ENCODE measurements at regions not wholly inside any gene's neighbourhood (a gene's known extent, or its start where the extent isn't known, plus 50 kb on each side); places are given as distances from the start of the nearest gene placed in this dataset.
"Not testable (repeated sequence)": the region's sequence is repeated elsewhere in the genome, so short reads cannot be mapped to it uniquely, and the experiment has no call there.

DNA sequence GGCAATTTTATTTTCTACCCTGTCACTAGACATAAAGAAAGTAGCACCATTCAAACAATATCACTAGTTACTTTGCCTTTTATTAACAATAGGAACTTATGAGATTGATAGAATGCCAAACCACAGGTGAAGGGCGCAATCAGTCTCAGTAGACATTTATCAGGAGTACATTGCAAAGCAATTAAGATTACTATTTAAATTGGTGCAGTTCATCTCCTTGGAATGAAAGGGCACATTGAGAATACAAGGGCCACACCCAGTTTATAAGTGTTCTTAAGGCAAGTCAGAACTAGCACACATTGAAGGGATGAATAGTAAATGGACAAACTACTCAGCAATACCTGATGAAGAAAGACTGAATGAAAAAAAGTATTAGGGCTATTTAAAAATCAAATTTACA lies 601.4 kb downstream of the C12orf50 start:
- Histone ChIP-seq H3K36me3 (ENCODE audit: control insufficient read depth, insufficient read depth, low read length) (no peaks in the 10 kb centered on the region), H3K4me3 (ENCODE audit: low read depth, low read length) (no peak overlapping the region), H3K27me3 (ENCODE audit: control insufficient read depth, insufficient read depth, low read length) (no peaks in the 10 kb centered on the region)
- no peak for DNase-seq (ENCODE audit: low read depth)
- no peak for TF ChIP-seq CTCF (IDR thresholded peaks at IDR 0.05; ENCODE audit: insufficient read depth, low read length, poor library complexity, severe bottlenecking)

DNA sequence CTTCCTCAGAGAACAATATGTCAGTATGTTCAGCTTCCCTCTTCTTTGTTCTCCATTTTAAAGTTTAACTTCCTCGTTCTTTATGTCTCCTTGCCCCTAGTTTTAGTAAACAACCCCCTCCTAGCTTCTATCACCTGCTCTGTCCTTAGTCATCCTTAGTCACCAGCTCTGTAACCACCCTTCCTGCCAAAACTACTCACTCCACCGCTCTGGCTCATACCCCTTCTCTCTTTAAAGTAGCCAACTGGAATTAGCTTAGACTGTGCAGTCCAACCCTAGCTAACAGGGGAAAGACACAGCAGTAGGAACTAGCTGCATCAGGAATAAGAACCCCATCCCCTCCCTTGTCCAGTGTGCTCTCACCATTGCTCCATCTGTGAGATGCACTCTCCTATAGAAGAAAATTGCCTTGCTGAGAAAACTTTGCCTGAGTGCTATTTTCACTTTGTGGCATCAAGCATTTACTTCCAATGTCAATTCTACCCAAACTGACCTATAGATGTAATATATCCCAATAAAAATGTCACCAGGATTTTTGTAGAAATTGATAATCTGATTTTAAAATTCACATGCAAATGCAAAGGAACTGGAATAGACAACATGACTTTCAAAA lies 603.2 kb downstream of the C12orf50 start:
- no peak for DNase-seq (ENCODE audit: low read depth)
- H3K36me3 ChIP-seq (ENCODE audit: control insufficient read depth, insufficient read depth, low read length): no peaks in the 10 kb centered on the region
- TF ChIP-seq CTCF (IDR thresholded peaks at IDR 0.05; ENCODE audit: insufficient read depth, low read length, poor library complexity, severe bottlenecking): no peak
- no peak overlapping the region for H3K4me3 ChIP-seq (ENCODE audit: low read depth, low read length)
- no peaks in the 10 kb centered on the region for H3K27me3 ChIP-seq (ENCODE audit: control insufficient read depth, insufficient read depth, low read length)

- not testable (repeated sequence) for DNase-seq (ENCODE audit: low read depth); H3K4me3 ChIP-seq (ENCODE audit: low read depth, low read length); H3K36me3 ChIP-seq (ENCODE audit: control insufficient read depth, insufficient read depth, low read length)
Measured at GRCh38 chr12:87421233-87421632, 608.0 kb downstream of the C12orf50 start.

GRCh38 chr12:87413784-87414183 lies 615.4 kb downstream of the C12orf50 start:
- no peak for TF ChIP-seq CTCF (IDR thresholded peaks at IDR 0.05; ENCODE audit: insufficient read depth, low read length, poor library complexity, severe bottlenecking)
- no peak for DNase-seq (ENCODE audit: low read depth)
- H3K36me3 ChIP-seq (ENCODE audit: control insufficient read depth, insufficient read depth, low read length): no peaks in the 10 kb centered on the region
- no peak overlapping the region for H3K4me3 ChIP-seq (ENCODE audit: low read depth, low read length)
- no peaks in the 10 kb centered on the region for H3K27me3 ChIP-seq (ENCODE audit: control insufficient read depth, insufficient read depth, low read length)

More at GRCh38 chr12:87421233-87421632, 608.0 kb downstream of the C12orf50 start:
- H3K27me3 ChIP-seq (ENCODE audit: control insufficient read depth, insufficient read depth, low read length): not testable (repeated sequence)

DNA sequence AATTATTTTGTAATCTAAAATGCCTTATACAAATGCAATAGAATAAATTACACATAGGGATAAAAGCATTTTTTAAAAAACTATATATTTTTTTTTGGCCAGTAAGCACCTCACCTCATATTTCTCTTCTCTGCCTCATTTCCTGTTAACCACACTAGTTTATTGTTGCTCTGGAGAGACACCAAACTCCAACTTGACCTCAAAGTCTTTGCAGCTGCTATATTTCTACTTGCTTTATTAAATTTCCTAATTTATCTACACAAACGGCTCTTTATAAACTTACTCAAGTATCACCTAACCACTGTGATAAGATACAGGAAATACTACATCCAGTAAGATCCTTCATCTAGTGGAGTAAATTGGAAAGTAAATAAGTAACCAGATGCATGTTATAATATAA lies 622.3 kb downstream of the C12orf50 start:
- no peak for TF ChIP-seq CTCF (IDR thresholded peaks at IDR 0.05; ENCODE audit: insufficient read depth, low read length, poor library complexity, severe bottlenecking)
- Histone ChIP-seq H3K27me3 (ENCODE audit: control insufficient read depth, insufficient read depth, low read length) (no peaks in the 10 kb centered on the region), H3K4me3 (ENCODE audit: low read depth, low read length) (no peak overlapping the region), H3K36me3 (ENCODE audit: control insufficient read depth, insufficient read depth, low read length) (no peaks in the 10 kb centered on the region)
- no peak for DNase-seq (ENCODE audit: low read depth)

DNA sequence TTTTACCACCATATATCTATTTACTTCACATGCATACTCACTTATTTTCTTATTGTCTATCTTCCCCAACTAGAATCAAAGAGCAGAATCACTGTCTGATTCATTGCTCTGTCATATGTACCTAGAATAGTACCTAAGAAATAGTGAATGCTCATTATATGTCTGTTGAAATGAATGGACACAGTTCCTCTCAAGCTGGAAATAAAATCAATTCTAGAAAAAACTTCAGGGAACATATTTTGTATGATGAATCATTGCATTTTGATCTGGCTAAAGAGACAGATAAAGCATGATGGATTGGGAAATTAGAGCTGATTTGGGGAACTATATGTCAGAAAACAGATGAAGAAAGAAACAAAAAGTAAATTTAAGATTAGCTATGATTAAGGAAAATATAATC lies 623.3 kb downstream of the C12orf50 start:
- no peak for TF ChIP-seq CTCF (IDR thresholded peaks at IDR 0.05; ENCODE audit: insufficient read depth, low read length, poor library complexity, severe bottlenecking)
- no peak for DNase-seq (ENCODE audit: low read depth)

GRCh38 chr12:87394168-87394567 lies 635.0 kb downstream of the C12orf50 start:
- not testable (repeated sequence) for H3K27me3 ChIP-seq (ENCODE audit: control insufficient read depth, insufficient read depth, low read length); H3K4me3 ChIP-seq (ENCODE audit: low read depth, low read length); DNase-seq (ENCODE audit: low read depth)

More for the DNA sequence above, 623.3 kb downstream of the C12orf50 start:
- Histone ChIP-seq H3K36me3 (ENCODE audit: control insufficient read depth, insufficient read depth, low read length) (no peaks in the 10 kb centered on the region), H3K27me3 (ENCODE audit: control insufficient read depth, insufficient read depth, low read length) (no peaks in the 10 kb centered on the region), H3K4me3 (ENCODE audit: low read depth, low read length) (no peak overlapping the region)

More at GRCh38 chr12:87394168-87394567, 635.0 kb downstream of the C12orf50 start:
- H3K36me3 ChIP-seq (ENCODE audit: control insufficient read depth, insufficient read depth, low read length): not testable (repeated sequence)
